DMS 273 (cell line): ENCODE measurements at regions not wholly inside any gene's neighbourhood (a gene's known extent, or its start where the extent isn't known, plus 50 kb on each side); places are given as distances from the start of the nearest gene placed in this dataset.
"Not testable (repeated sequence)": the region's sequence is repeated elsewhere in the genome, so short reads cannot be mapped to it uniquely, and the experiment has no call there.

ENCODE experiments used
- DNase-seq: peaks from one replicate; lab custom pipeline; 2025; ENCODE audit not compliant: unreplicated experiment; lab: John Stamatoyannopoulos, UW

DNA sequence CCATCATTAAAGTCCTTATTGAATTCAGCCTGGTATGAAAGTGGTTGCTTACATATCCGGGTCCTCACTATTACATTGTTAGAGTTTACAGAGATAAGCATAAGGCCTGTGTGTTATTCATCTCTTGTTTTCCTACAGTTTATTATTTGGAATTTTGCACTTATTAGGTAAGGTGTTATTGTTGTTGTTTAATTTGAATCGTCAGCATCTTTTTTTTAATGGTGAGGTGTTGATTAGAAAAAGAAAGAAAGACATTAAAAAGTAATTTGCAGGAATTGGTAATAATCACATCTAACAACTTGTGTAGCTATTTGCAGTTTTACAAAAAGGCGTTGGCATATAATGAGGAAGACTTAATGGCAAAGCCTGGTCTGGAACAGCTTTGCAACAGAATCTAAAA is 158.6 kb downstream of the SAMD5 start:
- DNase-seq, result no peak

DNA sequence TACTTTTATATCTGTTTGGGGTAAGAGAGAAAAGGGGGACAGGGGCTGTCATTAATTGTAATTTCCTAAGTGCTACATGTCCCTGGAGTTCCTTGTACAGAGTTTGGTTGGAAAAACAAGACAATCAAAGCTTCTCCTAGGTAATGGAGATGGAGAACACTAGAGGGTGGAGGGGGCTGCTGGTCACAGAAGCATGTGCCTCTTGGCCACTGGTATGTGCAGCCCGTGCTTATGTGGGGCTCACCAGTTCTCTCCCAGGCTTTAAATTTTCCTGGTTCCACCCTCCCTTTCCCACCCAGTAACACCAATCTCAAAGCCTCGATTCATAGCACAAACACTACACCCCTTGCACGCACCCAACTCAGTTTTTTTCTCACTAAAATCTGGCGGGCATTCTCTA is 165.6 kb downstream of the SAMD5 start:
- DNase-seq, result no peak

DNA sequence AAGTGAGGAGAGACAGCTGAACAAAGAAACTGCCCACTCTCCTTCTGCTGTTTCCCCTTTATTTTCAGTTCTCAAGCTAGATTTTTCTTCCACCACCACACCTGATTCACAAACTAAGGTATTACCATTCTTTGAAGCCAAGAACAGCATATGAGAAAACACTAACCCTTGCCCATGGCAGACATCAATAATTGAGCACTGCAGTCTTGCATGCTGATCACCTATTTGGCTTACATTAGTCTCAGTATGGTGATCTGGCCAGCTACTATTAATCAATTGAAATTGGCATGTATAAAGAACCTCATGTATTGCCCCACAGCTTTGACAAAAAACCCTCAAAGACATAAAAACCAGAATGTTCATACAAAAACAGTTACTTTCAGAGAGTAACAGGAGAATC is 166.3 kb downstream of the SAMD5 start:
- DNase-seq, result no peak

DNA sequence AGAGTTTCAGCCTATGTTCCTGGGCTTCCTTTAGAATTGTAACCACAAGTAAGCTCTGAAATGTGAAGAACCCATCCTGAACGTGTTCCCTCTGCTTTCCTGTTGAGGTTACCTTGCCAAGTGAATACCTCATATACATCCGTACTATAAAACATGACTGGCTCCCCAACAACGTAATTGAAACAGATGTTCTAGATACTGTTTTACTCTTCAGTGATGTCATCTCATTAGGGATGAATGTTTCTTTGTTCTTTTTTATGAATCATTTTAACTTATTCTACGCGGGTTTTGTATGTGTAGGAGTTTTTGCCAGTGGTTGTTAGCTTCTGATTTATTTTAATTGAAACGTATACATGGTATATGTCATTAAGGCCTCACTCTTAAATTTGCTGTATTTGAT is 166.8 kb downstream of the SAMD5 start:
- DNase-seq, result peak; percentile 20

DNA sequence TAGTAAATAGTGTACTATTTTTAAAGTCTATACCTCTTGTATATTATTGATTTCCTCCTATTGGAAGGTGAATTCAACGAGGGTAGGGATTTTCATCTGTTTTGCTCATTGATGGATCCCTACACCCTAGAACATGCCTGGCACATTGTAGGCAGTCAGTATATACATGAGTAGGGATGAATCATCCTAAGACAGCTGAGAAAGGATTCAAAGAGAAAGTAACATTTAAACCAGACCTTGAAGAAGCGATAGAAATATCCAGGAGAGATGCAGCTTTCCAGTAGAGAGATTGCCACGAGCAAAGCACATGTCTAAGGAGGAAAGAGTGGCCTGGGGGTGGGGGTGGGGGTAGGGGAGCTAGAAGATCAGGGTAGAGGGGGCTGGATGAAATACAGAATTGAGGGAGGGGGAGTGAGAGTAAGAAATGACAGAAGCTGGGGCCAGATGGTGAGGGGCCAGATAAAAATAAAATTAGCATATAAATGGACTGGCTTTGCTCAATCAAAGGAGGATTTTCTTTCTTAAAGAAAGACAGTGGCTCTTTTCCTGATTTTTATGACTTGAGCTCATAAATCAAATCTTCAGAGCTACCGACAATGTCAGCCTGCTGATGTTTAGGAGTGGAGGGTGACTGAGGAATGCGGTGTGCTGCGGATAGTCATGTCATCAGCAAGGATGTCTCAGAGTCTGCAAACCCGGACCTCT is 168.2 kb downstream of the SAMD5 start:
- peak; percentile 54 for DNase-seq

DNA sequence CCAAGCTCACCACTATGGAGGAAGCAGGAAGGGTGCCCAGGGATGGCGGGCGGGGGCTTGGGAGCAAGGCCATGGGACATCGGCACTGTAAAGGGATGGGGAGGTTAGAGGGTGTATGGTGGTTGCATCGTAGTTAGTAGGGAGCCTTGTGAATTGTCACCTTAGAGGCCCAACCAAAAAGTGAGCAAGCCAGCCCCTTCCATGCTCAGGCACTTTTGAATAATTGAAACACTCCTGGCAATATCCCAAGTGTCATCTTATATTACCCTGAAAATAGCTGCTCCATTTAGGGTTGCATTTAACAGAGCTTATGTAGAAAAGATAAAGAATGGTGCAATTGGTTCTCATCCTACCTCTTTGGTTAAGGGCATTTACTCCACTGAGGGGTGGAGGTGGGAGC is 169.2 kb downstream of the SAMD5 start:
- peak; percentile 52 for DNase-seq

DNA sequence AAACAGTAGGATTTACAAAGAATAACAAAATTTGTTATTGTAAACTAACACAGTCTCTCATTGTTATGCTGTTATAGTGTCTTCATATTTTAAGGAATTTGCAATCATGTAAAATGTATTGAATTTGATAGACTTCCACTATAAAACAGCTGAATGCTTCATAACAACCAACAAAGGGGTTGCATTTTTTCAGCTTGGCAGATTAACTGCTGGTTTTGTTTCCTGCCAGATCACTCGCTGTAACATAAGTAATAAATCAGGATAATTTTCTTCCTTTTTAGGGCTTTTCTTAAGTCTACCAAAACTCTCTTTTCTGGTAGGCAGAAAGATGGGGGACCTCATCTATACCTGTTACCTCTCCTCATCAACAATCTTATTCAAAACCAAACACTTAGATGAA is 169.8 kb downstream of the SAMD5 start:
- DNase-seq, result no peak

DNA sequence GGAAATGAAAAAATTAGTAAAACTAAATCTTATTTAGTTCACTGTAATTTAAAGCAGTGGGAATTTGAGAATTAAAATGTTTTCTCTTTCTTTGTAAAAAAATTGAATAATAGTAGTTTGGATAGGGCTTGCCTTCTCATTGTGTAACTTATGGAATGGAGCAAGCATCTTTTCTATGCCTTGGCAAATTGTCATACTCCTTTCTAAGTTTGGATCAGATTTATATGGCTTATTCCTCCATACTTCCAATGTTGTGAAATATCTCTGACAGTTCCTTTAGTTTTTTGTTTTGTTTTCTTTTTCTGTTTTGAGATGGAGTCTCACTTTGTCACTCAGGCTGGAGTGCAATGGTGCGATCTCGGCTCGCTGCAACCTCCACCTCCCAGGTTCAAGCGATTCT is 176.4 kb downstream of the SAMD5 start:
- DNase-seq, result no peak

DNA sequence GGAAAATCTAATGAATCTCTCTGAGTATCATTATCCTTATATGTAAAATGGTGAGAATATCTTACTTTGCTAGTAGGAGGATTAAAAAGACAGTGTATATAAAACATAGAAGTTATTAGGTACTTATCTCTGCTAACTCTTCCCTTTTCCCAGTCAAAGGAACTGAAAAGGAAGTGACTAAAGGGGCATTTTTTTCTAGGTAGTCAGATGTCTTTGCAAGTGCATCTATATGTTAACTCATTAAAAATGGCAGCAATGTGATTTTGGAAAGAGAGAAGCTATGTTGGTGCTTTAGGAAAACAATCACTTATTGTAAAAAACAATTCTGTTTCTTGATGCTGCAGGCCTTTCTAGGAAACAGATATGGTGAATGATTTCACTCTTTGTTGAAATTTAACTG is 180.9 kb downstream of the SAMD5 start:
- DNase-seq, result no peak

DNA sequence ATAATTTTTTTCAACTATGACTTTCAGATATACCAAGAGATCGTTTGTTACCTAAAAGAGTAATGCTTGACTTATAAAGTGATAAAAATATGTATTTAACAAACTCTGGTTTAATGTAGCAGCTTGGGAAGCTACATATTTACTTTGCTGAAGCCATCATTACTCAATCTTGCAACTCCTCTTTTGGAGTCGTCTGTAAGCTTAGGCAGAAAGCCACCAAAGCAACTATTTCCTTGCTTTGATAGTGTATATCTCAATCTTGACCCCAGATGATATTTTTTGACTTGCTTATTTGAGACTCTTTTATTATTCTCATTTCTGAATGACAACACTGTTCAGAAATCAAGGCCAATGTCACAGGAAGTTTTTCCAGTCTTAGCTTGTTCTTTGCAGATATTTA is 183.0 kb downstream of the SAMD5 start:
- DNase-seq, result no peak

DNA sequence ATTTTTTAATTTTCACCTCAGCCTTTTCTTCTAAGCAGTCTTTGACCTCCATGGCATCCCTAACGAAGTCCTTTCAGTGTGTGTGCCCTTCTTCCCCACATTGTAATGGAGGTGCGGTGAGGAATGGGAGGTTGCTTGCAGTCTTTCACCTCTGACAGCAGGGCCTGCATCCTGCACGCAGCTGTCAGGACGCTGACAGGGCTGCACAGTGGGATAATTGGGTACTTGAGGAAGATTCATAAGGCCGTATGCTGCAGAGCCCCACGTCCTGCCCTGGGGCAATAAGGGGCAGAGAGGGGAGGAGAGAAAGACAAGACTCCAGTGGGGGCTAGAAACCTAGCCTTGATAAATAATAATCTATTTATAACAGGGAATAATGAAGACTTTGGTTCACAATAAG is 184.7 kb downstream of the SAMD5 start:
- no peak for DNase-seq

DNA sequence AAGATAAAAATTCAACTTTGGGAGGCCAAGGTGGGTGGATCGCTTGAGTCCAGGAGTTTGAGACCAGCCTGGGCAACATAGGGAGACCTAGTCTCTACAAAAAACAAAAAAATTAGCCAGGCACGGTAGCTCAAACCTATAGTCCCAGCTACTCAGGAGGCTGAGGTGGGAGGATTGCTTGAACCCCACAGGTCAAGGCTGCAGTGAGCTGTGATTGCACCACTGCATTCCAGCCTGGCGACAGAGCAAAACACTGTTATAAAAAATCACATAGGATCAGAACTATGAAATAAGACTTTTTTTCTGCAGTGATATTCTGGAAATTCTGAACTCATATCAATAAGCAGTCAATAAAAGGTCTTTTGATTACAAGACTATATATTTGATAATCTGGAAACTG is 186.1 kb downstream of the SAMD5 start:
- DNase-seq, result not testable (repeated sequence)

DNA sequence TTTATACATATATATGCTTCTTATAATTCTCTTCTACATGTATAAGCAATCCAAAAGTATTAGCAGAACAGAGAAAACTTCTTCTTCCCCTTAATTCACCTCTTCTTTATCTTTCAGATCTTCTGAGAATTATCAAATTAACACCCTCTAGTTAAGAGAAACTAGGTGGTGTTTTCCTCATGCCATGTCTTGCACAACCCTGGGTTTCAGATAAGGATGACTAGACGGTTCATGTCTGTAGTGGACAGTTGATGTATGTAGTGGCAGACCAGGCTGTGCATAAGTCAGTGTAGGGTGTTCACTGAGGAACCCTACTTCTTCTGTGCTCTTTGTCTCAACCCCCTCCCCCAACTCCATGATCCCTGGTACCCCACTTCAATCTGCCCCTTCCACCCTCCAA is 187.3 kb downstream of the SAMD5 start:
- no peak for DNase-seq

DNA sequence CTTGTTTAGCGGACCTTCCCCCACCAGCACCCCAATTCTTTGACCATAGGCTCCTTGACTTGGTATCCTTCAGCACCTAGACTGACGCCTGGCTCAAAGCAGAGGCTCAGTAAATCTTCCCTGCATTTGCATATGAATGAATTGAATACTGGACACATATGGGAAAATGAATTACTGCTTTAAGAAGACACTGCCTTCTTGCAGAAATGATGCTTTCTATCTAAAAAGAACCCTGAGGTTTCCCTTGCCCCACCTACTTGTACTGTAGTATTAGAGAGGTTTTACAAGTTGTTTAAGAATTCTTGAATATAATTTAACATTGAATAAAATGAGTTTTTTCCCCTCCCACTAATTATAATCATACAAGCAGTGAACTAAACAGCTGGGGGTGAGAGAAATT is 190.7 kb downstream of the SAMD5 start:
- DNase-seq, result no peak

DNA sequence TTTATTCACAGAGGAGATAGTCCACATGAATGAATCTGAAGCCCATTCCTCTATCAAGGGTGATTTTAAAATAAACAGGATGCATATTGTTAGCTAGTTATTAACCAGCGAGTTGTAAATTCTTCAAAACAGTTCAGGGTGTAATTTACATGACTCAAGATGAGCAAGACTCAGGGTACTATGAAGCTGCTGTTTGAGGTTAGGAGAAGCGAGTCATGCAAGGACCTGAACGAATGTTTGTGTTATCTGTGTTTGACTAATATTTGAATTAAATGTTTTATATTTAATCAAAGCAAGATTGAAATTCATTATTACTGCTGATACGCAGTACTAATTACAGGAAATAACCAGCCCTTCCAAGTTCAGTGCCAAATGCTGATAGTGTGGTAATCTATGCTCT is 191.1 kb downstream of the SAMD5 start:
- no peak for DNase-seq

DNA sequence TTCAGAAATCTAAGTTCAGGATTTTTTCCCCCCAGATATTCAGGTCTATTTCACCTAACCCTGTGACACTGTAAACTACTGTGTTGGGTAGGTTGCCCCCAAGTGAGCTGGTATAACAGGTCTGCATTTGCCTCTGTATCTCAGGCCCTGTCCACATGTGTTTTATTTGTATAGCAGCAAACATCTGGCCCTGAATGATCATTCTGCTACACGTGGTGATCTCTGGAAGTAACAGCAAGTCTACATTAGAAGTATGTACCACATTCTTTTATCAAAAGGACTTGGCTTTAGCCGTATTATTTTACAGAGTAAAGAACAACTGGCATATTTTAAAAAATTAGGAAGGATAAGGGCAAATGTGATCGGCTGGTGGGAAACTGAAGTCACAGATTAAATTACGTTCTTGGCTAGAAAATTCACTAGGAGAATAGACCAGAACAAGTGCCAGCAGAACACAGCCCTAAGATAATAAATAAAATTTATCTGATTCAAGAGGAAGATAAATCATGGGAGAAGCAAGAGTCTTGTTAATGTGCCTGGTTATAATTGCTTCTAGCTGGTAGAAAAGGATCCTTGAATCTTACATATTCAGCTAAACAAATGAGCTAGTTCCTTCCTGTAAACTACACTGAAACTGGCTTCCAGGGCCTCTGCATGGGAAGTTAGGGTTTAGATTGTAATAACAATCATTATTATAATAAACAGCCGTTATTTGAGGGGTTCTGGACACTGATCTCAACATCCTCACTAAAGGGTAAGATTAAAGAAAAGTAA is 192.1 kb downstream of the SAMD5 start:
- DNase-seq, result no peak

DNA sequence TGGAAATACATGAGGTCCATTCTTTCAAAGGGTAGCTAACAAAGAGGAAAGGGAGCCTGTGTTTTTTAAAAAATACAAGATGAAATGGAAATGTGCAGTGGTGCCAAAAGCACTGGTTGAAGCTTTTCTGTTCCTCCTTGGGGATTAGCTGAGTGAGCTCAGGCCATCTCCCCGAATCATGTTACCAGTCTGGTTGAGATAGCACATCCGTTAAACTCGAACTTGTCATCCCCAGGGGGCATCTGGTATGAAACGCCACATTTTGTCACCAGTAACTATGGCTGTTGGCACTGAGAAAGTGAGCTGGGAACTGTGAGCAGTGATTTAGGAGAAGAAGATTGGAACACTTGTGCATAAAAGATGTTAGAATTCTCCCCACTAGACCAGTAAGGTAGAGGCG is 196.2 kb downstream of the SAMD5 start:
- no peak for DNase-seq

DNA sequence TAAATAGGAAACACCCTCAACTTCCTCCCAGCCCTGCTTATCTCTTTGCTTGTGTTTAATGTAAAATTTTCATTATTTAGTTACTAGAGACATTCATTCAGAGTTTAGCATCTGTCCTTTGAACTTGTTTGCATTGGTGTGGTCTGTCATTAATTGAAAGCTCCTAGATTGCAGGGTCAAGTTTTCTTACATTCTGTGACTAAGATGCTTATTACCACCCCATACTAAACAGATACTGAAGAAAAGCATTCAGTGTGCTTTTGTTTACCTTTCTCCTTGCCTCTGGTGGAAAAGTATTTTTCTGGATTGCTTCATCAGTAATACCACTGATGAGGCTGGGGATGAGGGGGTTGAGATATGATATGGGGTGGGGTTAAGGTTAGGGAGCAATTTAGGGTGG is 199.0 kb downstream of the SAMD5 start:
- DNase-seq, result no peak

DNA sequence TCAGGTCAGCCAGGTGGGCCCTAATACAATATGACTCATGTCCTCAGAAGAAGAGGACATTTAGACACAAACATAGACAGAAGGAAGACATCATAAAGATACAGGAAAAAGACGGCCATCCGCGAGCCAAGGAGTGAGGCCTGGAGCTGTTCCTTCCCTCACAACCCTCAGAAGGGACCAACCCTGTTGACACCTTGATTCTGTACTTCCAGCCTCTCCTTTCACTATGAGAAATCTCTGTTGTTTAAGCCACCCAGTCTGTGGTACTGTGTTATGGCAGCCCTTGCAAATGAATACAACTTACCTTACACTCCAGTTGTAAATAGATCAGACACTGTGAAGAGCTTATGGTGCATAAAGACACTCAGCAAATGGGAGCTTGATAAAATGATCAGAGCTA is 199.7 kb downstream of the SAMD5 start:
- DNase-seq, result no peak

DNA sequence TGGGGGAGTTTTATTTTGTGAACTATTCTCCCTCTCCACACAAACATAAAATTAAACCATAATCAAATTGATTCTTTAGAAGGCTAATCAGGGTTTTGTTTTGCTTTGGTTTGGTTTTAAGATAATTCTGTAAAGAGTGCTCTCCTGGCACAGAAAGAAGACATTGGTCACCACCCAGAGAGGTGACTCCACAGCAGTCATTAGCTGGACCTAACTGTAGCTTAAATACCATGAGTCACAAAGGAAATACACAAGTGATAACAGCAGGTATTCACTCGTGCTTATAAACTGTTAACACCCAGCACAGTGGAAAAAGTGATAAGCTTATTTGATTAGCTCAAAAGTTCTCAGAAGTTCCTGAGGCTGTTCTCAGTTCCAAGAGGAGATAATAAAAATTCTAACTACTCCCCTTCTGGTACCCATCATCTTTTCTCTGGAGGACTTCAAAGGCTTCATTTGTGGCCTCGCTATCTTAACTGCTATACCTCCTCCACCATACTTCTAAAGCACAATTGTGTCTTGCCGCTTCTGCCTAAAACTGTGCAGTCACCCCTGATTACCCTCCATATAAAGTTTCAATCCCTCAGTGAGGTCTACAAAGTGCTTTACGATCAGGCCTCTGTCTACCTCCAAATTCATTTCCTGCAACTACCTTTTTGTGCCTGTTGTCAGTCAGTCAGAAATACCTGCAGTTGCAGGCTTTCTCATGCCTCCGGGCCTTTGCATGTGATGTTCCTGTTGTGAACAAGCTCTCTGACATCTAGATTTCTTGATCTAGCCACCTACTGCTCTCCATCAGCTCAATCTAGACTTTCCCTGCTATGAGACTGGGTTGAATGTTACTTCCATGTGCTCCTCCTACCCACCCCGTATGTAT is 201.1 kb downstream of the SAMD5 start:
- DNase-seq, result no peak

DNA sequence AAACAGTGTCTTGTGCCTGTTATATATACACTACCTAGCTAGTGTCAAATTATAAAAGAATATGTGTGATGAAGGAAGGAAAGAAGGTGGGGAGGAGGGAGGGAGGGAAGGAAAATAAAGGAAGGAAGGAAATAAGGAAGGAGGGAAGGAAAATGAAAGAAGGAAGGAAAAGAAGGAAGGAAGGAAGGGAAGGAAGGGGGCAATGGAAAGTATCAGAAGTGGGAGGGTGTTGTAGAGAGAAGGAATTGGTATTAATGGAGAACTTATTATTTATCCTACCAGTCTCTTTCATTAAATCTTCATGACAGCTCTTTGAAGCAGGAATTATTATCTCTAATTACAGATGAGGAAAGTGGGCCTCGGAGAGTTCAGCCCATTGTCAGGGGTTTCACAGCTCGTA is 202.4 kb downstream of the SAMD5 start:
- no peak for DNase-seq

DNA sequence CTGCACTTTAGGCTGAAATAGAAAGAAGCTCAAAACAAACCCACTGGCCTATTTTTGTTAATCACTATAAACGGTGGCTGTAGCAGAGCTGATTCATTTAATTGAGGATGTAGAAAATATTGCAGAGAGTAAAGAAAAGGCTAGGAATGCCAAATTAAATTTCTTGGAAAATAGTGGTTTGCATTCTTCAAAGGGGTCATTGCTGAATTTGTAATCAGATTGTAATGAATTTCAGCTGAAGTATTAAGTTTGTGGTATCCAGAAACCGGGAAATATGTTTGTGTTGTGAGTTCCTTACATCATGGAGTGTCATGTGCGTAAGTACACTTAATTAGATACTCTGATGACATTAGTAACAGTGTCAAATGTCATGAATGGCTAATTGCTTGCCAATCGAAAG is 203.0 kb downstream of the SAMD5 start:
- no peak for DNase-seq
